Endothelial cell of umbilical vein (primary cell): ENCODE measurements at regions not wholly inside any gene's neighbourhood (a gene's known extent, or its start where the extent isn't known, plus 50 kb on each side); places are given as distances from the start of the nearest gene placed in this dataset.
A peak's percentile ranks its signal among the peaks of the same experiment; 100 is the strongest.

Experiments
- BruUV-seq: library from RNA; stranded (reverse); fragments of 400-500 nt; replicated peaks from 2 replicates; lab custom pipeline; 2021; lab: Mats Ljungman, UMichigan
- CTCF ChIA-PET: fragments of 300-600, 350-600 bp; sonication (Branson Sonifier 250); formaldehyde crosslinking; loops from one replicate; lab custom pipeline; 2021; ENCODE audit warnings: antibody characterized with exemption, inconsistent platforms; lab: Charles Lee
- POLR2A ChIA-PET: fragments of 300-600, 350-600 bp; sonication (Branson Sonifier 250); formaldehyde crosslinking; loops from one replicate; lab custom pipeline; 2021; ENCODE audit warnings: antibody characterized with exemption, inconsistent platforms; lab: Charles Lee
- DNase-seq: peaks from one replicate; pipeline ENCODE4 v3.0.0-alpha.2; 2011; ENCODE audit warnings: low read depth, low spot score
- FAIRE-seq: peaks from 2 replicates; lab custom pipeline; 2011; peaks lifted over from hg19 to GRCh38; lab: Jason Lieb, UNC
- H2AFZ ChIP-seq: 2 replicates; pipeline ENCODE4 v1.6.0; 2012; ENCODE audit warnings: low read depth, low read length, control low read depth, inconsistent platforms
- H3K27ac ChIP-seq: 2 replicates; pipeline ENCODE4 v1.5.1; 2011; ENCODE audit warnings: low read depth, mild to moderate bottlenecking, control low read depth, low read length, moderate library complexity; ENCODE audit not compliant: insufficient read depth
- H3K27me3 ChIP-seq, 2 experiments: 2 replicates each; pipeline versions ENCODE4 v1.6.0 to v1.6.1; 2011; ENCODE audit warnings: low read length in 2 of 2, mixed read lengths in 1 of 2; ENCODE audit not compliant: control insufficient read depth in 2 of 2, insufficient read depth in 2 of 2
- H3K36me3 ChIP-seq, 2 experiments: 2 replicates in 1 of 2; 3 replicates in 1 of 2; pipeline ENCODE4 v1.5.1; 2011; ENCODE audit warnings: low read length in 2 of 2, mild to moderate bottlenecking in 1 of 2, moderate library complexity in 1 of 2; ENCODE audit not compliant: control insufficient read depth in 2 of 2, insufficient read depth in 2 of 2; ENCODE audit errors: extremely low read depth in 1 of 2
- H3K4me1 ChIP-seq: 3 replicates; pipeline ENCODE4 v1.5.1; 2011; ENCODE audit warnings: mild to moderate bottlenecking, low read length; ENCODE audit not compliant: control insufficient read depth, insufficient read depth; ENCODE audit errors: extremely low read depth
- H3K4me2 ChIP-seq: 2 replicates; pipeline ENCODE4 v1.6.1; 2011; ENCODE audit warnings: low read length, control low read depth, mixed read lengths; ENCODE audit not compliant: insufficient read depth
- H3K4me3 ChIP-seq, 3 experiments: fragments of 200-600 bp in 1 of 3; sonication (generic), shearing (Covaris generic) in 1 of 3; replicated peaks in 1 of 3; 2 replicates each; pipeline ENCODE4 v1.5.1; 2011 to 2016; ENCODE audit warnings: control low read depth in 3 of 3, low read length in 3 of 3, mild to moderate bottlenecking in 2 of 3, inconsistent platforms in 1 of 3, low read depth in 1 of 3, moderate library complexity in 1 of 3; ENCODE audit not compliant: insufficient read depth in 1 of 3
- H3K79me2 ChIP-seq: 2 replicates; pipeline ENCODE4 v1.6.0; 2012; ENCODE audit warnings: low read length, inconsistent platforms; ENCODE audit not compliant: control insufficient read depth, insufficient read depth
- H3K9ac ChIP-seq: replicated peaks from 2 replicates; pipeline ENCODE3; 2011; ENCODE audit warnings: low read length, control low read depth; ENCODE audit not compliant: insufficient read depth; ENCODE audit errors: extremely low read depth
- H3K9me1 ChIP-seq: replicated peaks from 3 replicates; pipeline ENCODE4 v1.6.0; 2011; ENCODE audit warnings: mild to moderate bottlenecking, low read length; ENCODE audit not compliant: control insufficient read depth, insufficient read depth; ENCODE audit errors: extremely low read depth
- H3K9me3 ChIP-seq: replicated peaks from 2 replicates; pipeline ENCODE4 v1.5.1; 2012; ENCODE audit warnings: low read length, inconsistent platforms; ENCODE audit not compliant: control insufficient read depth, insufficient read depth
- H4K20me1 ChIP-seq: replicated peaks from 2 replicates; pipeline ENCODE3; 2011; ENCODE audit warnings: mild to moderate bottlenecking, low read length; ENCODE audit not compliant: control insufficient read depth, insufficient read depth; ENCODE audit errors: extremely low read depth
- EZH2 ChIP-seq: IDR thresholded peaks from 2 replicates; pipeline ENCODE4 v1.6.1; 2012; ENCODE audit warnings: borderline replicate concordance, low read depth, mild to moderate bottlenecking, moderate library complexity, low read length, inconsistent platforms; ENCODE audit not compliant: severe bottlenecking
- FOS ChIP-seq: IDR thresholded peaks from 2 replicates; pipeline ENCODE4 v1.6.1; 2011; ENCODE audit warnings: mild to moderate bottlenecking, low read length, moderate library complexity, borderline replicate concordance; ENCODE audit not compliant: insufficient read depth
- GATA2 ChIP-seq: IDR thresholded peaks from 2 replicates; pipeline ENCODE4 v1.7.0; 2011; ENCODE audit warnings: low read depth, mild to moderate bottlenecking, moderate library complexity, mixed read lengths, low read length; ENCODE audit not compliant: insufficient read length, insufficient read depth
- JUN ChIP-seq: IDR thresholded peaks from 2 replicates; pipeline ENCODE4 v1.6.1; 2011; ENCODE audit warnings: borderline replicate concordance, low read depth; ENCODE audit not compliant: insufficient read length, insufficient read depth
- MYC ChIP-seq: IDR thresholded peaks from one replicate; pipeline ENCODE4 v1.6.1; 2011; ENCODE audit warnings: mild to moderate bottlenecking, low read depth, low read length
- POLR2A ChIP-seq: IDR thresholded peaks from 2 replicates; pipeline ENCODE4 v1.6.1; 2012; ENCODE audit warnings: low read depth, mild to moderate bottlenecking, control low read depth, low read length
- POLR2AphosphoS5 ChIP-seq: IDR thresholded peaks from 2 replicates; pipeline ENCODE4 v1.6.1; 2012; ENCODE audit warnings: low read depth, mild to moderate bottlenecking, control low read depth, low read length, moderate library complexity; ENCODE audit not compliant: insufficient read depth
- dilution Hi-C: fragments of 300-500 bp; cut with MboI; formaldehyde crosslinking; loops from one replicate; pipeline ENCODE4 v1.15.0; 2019; ENCODE audit warnings: low sequenced_read_pairs; ENCODE audit not compliant: extremely low pct_ligation_motif_present
- intact Hi-C: fragments of 100-400 bp; cut with micrococcal nuclease; formaldehyde crosslinking; loops from one replicate; pipeline ENCODE4 v1.10.0; 2022
- TF ChIP-seq, protein P1 (sequence below), 2 donors: IDR thresholded peaks; 1 replicate in 1 of 2; 2 replicates in 1 of 2; pipeline ENCODE4 v1.5.1; 2011; ENCODE audit warnings: low read length in 2 of 2, mild to moderate bottlenecking in 2 of 2, moderate library complexity in 2 of 2, control low read depth in 1 of 2, inconsistent platforms in 1 of 2, low read depth in 1 of 2; ENCODE audit not compliant: insufficient read depth in 1 of 2; ENCODE audit errors: extremely low read depth in 1 of 2
- TF ChIP-seq, protein P2 (sequence below): IDR thresholded peaks from 2 replicates; pipeline ENCODE4 v1.6.1; 2011; ENCODE audit not compliant: insufficient read depth, insufficient read length

DNA sequence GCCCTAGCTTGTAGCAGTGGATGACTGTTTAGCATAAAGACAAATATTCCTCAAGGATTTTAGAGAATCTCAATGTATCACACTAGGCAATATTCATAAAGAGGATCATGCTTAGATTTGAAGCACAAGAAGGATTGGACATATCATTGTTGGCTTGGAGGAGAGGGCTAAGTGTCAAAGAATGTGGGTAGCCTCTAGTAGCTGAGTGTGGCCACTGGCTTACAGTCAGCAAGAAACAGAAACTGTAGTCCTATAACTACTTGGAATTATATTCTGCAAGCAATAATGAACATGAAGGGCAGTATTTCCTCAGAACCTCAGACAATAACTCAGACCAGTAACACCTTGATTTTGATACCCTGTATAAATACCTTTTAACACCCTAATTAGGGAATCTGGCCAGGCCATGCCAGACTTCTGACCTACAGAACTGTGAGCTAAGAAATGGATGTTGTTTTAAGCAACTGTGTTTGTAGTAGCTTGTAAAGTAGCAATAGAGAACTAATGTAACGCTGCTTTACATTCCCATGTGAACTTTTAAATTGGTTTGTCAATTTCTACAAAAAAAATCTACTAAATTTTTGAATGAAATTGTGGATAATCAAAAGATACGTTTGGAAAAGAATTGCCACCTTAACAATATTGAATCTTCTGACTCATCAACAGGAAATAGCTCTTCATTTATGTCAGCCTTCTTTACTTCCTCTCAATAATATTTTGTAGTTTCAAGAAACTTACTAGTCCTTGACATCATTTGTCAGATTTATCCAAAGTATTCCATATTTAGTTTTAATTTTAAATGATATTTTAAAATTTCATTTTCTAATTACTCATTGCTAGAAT, 65.2 kb upstream of the RSPO3 start:
- H3K27me3 ChIP-seq, result no peaks in the 10 kb centered on the region
- H3K79me2 ChIP-seq, result no peaks in the 10 kb centered on the region
- H3K4me3 ChIP-seq, result peak overlapping the region in 1 of 3 experiments; percentile 27
- H3K9me1 ChIP-seq, result peaks cover 2% of the 10 kb centered on the region
- no peaks in the 10 kb centered on the region for H3K9me3 ChIP-seq
- H3K36me3 ChIP-seq, result no peaks in the 10 kb centered on the region
- no peaks in the 10 kb centered on the region for H4K20me1 ChIP-seq
- H3K4me2 ChIP-seq, result peak overlapping the region; percentile 80
- dilution Hi-C loops (no loop called here), intact Hi-C loops (loop anchor here (1.0 kb wide), 3 partner anchors 134 to 249 kb away; no protein-coding TSS in a partner anchor)
- TF ChIP-seq JUN (peak; percentile 81), FOS (peak; percentile 87), MYC (no peak), GATA2 (no peak), POLR2AphosphoS5 (no peak), POLR2A (no peak), EZH2 (no peak)
- TF ChIP-seq, protein P1, sequence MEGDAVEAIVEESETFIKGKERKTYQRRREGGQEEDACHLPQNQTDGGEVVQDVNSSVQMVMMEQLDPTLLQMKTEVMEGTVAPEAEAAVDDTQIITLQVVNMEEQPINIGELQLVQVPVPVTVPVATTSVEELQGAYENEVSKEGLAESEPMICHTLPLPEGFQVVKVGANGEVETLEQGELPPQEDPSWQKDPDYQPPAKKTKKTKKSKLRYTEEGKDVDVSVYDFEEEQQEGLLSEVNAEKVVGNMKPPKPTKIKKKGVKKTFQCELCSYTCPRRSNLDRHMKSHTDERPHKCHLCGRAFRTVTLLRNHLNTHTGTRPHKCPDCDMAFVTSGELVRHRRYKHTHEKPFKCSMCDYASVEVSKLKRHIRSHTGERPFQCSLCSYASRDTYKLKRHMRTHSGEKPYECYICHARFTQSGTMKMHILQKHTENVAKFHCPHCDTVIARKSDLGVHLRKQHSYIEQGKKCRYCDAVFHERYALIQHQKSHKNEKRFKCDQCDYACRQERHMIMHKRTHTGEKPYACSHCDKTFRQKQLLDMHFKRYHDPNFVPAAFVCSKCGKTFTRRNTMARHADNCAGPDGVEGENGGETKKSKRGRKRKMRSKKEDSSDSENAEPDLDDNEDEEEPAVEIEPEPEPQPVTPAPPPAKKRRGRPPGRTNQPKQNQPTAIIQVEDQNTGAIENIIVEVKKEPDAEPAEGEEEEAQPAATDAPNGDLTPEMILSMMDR (IDR thresholded peaks at IDR 0.05; ENCODE audit: extremely low read depth in 1 of 2, insufficient read depth in 1 of 2, low read depth in 1 of 2, low read length in 2 of 2), result no peak
- TF ChIP-seq, protein P2, sequence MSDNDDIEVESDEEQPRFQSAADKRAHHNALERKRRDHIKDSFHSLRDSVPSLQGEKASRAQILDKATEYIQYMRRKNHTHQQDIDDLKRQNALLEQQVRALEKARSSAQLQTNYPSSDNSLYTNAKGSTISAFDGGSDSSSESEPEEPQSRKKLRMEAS, result no peak
- ChIA-PET POLR2A (no interaction called here), CTCF (interaction anchor here (1.1 to 2.9 kb wide), 4 partner anchors 9 to 249 kb away, joined by 3 to 15 read pairs (median 6); no protein-coding TSS in a partner anchor)
- peaks cover 25% of the 10 kb centered on the region for H3K4me1 ChIP-seq
- peak overlapping the region; percentile 66 for H2AFZ ChIP-seq
- H3K27ac ChIP-seq, result peak overlapping the region; percentile 78
- peak; percentile 74 for DNase-seq
- BruUV-seq, result TSS peak; percentile 82
- peak overlapping the region; percentile 55 for H3K9ac ChIP-seq
- FAIRE-seq, result peak; percentile 61
